ENCODE measurements at regions not wholly inside any gene's neighbourhood (a gene's known extent, or its start where the extent isn't known, plus 50 kb on each side); places are given as distances from the start of the nearest gene placed in this dataset.

DNA sequence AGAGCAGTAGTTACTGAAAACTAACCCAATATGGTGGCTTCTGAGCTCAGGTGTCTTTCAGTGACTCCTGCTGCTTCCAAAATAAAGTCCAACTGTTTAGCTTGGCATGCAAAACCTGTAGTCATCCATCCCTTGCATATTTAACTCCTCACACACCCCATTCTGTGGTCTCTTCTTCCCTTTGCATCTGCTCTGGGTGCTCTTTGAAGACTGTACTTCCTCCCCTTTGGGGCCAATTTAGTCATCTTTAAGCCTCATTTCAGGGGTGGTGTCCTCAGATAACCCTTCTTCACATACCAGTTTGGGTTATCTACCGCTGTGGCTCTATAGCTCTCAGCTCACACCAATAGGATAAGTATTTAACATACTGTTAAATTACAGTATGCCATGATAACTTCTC is 209.9 kb upstream of the DMRT1 start:
- DNase-seq: no peak

DNA sequence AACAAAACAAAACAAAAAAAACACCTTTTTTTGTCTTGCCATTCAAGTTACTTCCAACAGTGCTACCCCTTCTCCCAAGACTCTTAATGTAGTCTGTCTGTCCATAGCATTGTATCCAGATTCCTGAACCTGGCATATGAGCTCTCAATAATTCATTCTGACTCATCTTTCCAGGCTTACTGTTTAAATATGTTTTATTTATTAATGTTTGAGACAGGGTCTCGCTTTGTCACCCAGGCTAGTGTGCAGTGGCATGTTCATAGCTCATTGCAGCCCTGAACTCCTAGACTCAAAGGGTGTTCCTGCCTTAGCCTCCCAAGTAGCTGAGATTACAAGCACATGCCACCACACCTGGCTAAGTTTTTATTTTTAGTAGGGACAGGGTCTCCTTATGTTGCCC is 208.0 kb upstream of the DMRT1 start:
- no peak for DNase-seq

DNA sequence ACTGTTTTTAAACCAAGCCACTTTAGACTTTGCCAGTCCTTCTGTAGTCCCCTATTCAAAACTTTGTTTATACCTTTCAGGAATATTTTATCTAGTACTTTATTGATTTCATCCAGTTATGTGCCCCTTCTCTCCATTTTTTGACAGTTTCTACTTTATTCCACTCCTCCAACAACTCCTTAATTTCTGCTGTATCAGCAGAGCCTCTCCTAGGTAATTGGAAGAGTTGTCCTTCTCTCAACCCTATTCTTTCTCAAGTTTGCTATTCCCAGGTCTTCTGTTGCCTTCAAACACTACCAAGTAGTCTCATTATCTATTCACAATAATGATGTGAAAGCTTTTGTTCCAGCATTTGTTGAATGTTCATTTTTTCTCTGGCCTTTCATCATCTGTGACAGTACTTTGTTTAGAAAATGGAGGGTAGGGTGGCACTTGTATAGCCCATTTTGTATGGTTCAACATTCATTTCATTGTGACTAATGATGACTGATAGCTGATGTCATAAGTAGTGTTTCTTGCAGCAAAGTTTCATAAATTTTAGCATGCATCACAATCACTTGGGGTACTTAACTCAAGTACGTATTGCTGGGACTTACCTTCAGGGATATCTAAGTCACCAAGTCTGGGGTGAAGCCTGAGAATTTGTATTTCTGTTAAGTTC is 204.4 kb upstream of the DMRT1 start:
- no peak for DNase-seq

DNA sequence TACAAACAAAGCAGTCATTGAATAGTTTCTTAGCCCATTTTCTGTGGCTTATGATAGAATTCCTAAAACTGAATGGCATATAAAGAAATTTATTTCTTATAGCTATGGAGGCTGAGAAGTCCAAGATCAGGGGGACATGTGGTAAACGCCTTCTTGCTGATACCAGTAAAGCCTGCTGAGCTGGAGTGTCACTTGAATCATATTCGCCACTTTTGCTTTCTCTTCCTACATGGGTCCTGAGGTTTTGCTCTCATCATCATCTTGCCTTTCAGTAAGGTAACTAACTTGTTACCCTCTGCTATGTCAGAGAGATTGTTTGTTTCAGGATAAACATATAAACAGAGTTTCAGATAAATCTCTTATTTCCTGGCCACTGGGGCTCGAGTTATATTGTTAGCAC is 203.3 kb upstream of the DMRT1 start:
- no peak for DNase-seq

DNA sequence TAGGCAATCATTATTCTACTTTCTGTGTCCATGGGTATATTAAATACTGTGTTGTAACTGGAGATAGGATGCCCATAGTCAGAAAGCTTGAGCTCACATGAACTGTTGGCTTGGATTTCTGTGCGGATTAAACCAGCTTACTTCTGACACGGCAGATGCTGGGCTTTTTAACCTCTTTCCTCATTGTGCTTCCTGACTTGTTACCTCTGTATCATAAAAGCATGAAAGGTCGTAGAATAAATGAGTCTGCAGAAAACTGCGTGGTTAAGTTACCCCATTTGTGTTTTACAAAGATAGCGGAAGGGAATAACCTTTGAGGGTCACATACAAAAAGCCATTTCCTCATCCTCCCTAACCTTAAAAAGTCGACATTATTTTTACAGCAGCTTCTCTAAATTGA is 199.5 kb upstream of the DMRT1 start:
- DNase-seq: no peak

DNA sequence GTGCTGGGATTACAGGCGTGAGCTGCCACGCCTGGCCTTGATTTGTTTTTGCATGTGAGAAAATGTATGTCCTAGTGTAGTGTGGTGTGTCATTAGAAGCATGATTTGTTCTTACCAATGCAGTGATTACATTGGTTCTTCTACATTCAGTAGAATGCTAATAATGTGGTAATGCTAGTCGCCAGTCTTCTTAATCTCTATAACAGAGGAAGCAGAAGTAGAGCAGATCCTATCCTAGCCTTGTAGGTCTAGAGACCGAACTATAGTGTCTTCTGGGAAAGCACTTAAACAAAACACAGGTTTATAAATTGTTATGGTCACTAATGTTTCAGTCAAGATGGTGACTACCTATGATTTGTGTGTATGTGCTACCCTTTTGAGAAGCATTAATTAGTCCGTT is 197.5 kb upstream of the DMRT1 start:
- no peak for DNase-seq

DNA sequence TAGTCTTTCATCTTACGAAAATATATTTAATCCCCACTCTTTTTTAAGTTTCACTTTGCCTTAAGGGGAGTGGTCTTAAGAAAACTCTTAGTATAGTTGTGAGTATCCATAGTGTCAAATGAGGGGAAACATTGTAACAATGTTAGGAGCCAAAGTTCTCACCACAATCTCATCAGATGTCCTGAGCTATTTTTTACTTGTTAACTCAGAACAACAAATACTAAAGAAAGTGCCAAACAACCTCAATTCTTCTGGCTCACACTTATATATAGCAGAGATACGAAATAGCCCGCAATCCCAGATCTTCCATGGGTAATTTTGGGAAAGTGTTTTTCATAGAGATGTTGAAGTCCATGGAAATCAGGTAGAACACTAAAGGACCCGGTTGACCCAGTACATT is 194.0 kb upstream of the DMRT1 start:
- DNase-seq: no peak

DNA sequence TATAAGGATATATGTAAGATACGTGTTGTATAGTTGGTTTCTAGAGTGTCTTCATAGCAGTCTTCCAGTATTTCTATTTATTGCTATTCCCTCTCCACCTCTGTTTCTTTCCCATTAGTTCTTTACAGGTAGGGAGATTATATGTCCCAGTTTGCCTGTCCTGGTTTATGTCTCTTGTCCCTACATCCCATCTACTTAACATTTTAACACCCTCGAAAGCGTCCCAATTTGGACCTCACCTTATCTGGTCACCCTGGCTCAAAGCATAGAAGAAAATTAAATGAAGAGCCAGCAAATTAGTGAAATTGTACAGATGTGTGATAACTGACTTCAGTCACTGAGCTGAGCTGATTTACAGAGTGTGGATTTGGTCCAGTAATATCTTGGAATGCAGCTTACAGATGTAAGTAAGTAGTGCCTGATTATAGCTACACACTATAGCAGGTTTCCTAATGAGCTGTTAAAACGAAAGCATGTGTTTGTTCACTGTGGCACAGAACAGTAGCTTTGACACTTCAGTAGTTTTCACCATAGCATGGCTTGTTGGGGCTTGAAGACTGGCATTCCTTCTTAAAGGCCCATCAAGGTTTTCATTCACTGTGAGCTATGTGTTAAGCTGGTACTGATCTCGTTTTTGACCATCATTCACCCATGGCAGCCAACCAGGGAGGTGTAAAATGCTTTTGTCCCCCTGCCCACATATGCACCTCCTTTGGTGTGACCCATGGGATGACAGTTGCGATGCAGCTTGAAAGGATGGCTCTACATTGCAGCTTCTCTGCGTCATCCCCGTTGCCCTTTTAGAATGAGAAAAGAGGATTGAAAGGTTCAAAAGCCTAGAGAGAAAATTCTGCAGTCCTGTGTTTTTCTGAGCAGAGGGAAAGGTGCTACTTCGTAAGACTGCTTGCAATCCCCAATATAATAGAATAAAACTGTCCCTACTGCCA is 192.1 kb upstream of the DMRT1 start:
- no peak for DNase-seq

DNA sequence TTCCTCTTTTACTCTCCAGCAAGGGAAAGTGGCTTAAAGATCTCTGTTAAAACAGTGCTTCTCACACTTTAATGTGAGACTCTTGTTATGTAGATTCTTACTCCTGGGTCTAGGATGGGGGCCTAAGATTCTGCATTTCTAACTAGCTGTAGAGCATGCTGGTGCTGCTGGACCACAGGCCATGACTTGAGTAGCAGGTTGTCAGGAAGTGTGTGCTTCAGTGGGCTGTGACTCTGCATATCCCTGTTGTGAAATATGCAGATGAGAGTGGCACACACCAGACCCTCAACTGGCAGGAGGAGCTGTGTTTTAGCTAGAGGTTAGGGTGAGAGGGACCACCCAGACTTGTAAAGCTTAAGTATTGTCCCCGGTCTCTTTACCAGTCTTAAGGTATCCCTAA is 191.1 kb upstream of the DMRT1 start:
- DNase-seq: no peak

DNA sequence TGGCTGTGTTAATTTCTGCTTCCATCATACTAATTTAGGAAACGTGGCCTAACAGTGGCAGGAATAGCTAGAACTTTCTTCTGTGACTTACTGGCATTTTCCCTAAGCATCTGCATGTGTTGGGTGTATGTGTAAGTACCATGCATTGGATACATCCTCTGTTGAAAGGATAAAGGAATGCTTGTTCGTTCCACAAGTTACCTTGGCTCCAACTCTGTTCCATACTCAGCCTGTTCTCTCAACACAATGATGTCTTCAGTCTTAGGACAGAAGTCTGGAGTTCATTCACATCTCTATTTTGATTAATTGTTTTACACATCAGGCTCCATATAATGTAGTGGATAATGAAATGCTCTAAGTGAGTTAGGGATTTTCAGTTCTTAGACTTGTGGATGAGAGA is 190.1 kb upstream of the DMRT1 start:
- no peak for DNase-seq

DNA sequence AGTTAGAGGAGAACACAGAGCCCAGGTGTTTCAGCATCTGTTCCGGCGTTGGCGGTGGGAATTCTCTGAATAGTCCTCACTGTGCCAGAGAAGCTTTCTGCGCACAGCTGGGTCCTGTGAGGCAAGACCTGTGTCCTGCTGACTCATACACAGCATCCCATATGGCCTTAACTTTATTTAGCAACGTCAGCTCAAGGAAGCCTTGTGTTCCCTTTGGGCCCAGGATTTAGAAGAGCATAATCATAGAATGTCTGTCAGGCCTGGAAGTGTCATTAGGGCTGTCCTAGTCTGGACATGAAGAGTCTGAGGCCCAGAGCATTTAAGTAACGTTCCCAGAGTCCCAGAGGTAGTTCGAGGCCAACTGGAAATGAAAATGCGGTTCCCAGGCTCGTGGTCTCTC is 188.6 kb upstream of the DMRT1 start:
- no peak for DNase-seq

DNA sequence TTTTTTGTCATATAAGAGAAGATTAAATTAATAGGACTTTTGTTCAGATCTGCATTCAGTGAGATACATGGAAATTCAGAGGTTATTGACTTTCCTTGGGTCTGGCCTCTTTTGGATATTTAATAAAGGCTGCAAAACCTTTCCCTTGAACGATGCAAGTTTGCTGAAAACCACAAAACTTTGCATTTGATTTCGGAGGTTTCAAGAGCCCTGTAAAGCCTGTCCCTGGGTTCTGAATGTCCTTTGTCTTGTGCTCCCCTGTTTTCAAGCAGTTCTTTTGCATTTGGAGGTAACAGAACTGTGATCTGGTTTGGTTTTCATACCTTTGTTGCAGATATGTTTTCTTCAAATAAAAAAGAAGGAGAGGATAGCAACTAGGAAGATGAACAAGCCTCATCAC is 188.1 kb upstream of the DMRT1 start:
- DNase-seq: no peak

DNA sequence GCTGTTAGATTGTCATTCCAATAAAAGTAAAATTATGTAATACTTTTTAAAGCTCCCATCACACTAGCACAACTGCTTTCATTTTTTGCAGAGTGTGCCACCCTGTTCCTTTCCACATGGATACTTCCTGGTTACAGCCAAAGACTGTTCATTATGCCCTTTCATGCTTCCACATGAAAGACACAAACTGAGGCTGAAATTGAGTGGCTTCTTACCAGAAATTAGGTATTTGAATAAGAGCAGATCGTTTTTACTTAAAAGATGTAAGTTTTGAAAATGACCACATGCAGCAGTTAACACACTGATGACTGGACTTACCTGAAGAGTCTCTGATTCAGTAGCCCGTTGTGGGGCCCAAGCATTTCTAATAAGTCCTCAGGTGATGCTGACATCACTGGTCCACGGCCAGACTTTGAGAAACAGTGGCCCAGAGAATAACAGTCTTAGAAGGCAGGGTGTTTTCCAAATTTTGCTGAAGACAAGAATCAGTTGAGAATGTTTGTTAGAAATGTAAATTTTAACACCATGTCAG is 187.6 kb upstream of the DMRT1 start:
- DNase-seq: no peak

DNA sequence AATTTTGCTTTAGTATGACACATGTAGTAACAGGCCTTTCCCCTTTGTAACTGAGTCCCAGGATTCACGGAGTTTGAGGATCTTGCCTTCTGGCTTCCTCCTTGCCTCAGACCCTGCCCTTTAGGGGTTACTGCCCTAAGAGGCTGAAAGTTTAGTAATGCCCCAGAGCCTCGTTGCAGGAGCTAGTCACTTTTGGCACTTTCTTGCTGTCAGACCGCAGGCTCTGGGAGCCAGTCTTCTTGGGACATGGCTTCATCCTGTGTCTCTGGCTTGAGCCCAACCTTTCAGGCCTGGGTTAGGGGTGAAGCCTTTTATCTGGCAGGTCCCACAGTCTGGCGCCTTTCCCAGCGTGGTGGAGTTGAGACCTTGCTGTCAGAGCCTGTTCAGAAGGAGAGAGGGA is 185.6 kb upstream of the DMRT1 start:
- no peak for DNase-seq

DNA sequence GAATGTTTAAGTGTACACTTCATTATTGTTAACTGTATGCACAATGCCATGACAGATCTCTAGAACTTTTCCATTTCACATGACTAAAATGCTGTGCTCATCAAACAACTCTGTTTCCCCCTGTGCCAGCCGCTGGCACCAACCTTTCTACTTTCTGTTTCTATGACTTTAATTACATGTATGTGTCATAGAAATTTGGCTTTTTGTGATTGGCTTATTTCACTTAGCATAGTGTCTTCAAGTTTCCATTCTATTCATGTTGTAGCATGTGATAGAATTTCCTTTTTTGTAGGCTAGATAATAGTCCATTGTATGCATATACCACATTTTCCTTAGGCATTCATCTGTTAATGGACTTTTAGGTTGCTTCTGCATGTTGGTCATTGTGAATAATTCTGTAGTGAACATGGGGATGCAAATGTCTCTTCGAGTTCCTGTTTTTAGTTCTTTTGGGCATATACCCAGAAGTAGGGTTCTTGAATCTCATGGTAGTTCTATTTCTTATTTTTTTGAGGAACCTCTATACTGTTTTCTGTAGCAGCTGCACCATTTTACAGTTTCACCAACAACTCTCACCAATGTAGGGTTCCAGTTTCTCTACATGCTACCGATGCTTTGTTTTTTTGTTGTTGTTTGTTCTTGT is 184.4 kb upstream of the DMRT1 start:
- DNase-seq: no peak

DNA sequence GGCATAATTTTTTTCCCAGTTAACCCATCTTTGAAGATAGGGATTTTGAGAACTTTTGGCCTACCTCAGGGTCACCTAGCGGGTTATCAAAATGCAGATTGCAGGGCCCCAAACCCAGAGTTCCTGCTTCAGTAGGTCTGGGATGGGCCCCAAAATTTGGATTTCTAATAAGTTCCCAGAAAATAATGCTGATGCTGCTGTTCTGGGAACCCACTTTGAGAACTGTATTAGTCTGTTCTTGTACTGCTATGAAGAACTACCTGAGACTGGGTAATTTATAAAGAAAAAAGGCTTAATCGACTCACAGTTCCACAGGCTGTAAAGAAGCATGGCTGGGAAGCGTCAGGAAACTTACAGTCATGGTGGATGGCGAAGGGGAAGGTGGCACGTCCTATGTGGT is 182.2 kb upstream of the DMRT1 start:
- DNase-seq: no peak

DNA sequence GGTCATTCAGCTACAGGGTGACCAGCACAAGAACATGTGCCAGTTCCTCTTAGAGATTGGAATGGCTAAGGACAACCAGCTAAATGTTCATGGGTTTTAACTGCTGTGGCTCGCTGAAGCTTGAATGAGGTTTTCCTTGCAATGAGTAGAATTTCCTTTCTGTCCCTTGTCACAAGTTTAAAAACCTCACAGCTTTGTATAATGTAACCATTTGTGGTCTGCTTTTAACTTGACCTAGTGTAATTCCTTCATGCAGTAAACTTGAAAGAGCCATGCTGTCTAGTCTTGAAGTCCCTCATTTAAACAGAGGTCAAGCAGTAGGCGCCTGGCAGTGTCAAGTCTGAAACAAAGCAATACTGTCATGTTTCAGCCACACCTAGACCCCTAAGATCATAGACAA is 181.3 kb upstream of the DMRT1 start:
- no peak for DNase-seq

DNA sequence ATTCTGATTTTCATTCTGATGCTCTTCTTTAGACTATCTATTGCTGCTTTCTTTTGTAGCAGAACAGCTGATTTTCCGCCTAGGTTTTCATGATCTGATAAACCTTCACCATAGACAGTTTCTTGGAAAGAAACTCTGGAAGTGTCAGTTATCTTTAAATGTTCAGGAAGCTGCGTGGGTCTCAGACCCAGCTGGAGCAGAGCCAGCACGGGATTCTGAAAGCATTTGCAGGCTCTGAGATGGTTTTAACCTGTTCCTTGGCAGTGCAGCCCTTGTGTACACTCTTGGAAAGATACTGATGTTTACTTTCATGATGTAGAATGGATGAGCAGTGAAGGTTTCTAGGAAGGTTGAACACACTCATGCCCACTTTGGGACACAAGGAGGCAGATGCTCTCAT is 178.0 kb upstream of the DMRT1 start:
- DNase-seq: no peak

DNA sequence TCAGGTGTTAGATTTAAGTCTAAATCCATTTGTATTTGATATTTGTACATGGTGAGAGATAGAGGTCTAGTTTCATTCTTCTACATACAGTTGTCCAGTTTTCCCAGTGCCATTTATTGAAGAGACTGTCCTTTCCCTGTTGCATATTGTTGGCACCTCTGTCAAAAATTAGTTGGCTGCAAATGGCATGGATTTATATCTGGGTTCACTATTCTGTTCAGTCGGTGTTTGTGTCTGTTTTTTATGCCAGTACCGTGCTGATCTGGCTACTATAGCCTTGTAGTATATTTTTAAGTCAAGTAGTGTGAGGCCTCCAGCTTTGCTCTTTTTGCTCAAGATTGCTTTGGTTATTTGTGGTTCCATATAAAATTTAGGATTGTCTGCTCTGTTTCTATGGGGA is 176.2 kb upstream of the DMRT1 start:
- no peak for DNase-seq

DNA sequence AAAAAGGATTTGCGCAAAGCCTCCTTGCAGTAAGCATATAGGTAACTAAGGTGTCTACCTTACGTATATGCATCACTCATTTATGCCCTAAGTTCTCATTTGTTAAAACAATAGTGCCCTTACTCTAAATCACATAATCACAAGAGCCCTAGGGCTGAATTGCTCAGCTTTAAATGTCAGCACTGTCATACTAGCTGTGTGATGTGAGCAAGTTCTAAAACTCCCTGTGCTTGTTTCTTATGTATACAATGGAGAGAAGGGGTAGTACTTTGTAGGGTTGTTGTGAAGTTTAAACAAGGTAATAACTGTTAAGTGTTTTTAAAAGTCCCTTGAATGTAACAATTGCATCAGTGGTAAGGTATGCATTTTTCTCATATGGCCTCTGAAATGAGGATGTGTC is 169.5 kb upstream of the DMRT1 start:
- no peak for DNase-seq

DNA sequence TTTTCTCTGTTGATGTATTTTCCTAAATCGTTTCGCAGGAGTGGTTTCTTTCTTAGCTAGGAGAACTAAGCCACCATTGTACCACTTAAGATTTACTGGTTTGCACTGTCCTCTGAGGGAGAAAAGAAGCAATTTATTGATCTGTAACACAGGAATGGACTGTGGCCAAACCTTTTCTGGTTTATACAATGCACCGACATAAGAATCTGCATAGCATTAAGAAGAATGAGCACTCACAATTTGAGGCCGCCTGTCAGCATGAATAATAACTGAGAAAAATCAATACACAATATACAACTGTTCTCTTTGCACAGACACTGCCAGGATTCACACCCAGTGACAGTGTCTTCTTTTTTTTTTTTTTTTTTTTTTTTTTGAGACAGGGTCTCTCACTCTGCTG is 168.6 kb upstream of the DMRT1 start:
- no peak for DNase-seq

DNA sequence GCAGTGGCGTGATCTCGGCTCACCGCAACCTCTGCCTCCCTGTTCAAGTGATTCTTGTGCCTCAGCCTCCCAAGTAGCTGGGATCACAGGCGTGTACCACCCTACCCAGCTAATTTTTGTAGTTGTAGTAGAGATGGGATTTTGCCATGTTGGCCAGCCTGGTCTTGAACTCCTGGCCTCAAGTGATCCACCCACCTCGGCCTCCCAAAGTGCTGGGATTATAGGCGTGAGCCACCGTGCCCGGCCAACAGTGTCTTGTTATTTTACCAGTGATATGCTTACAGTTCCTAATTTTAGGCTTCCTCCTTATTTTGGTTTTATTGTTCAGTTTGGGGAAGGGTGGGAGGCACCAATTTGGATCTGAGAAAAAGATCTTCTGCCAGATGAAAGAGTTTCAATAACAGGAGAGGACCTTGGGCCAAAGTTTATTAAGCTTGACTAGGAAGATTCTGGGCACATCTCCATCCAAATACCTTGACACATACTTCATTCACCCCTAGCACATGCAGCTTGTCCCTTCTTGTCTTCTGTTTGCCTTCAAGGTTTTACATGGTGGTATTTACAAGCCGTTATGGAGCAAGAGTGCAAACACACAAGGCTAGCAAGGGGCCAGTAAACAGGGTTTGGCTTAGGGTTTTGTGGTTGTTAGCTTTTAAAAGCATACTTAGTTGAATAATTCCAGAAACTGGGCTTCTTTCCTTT is 168.1 kb upstream of the DMRT1 start:
- DNase-seq: no peak

DNA sequence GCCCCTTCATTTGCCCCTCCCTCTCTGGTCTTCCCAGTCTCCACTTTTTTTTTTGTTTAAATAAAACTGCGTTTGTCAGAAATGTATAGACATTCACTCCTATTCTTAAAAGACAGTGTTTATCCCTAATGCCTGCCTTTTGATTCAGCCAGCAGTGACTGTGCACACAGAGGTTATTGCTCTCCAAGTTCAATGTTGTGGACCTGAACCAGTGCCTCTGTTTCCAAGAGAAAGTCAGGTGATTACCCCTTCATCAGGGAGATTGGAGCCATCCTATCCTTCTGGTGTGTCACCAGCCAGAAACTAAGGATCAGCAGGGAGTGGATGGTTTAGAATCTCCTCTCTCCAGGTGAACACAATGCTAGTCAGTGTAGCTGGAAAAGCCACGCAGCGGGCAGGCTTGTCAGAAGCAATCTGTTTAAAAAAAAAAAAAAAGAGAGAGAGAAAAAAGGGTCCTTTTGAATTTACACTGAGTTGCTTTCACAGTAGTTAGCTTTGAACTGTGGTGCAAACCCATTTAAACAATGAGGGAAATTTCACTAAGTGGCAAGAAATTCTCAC is 167.5 kb upstream of the DMRT1 start:
- no peak for DNase-seq

Measured in NCI-H1092 (cell line).